ENCODE measurements at regions not wholly inside any gene's neighbourhood (a gene's known extent, or its start where the extent isn't known, plus 50 kb on each side); places are given as distances from the start of the nearest gene placed in this dataset.

DNA sequence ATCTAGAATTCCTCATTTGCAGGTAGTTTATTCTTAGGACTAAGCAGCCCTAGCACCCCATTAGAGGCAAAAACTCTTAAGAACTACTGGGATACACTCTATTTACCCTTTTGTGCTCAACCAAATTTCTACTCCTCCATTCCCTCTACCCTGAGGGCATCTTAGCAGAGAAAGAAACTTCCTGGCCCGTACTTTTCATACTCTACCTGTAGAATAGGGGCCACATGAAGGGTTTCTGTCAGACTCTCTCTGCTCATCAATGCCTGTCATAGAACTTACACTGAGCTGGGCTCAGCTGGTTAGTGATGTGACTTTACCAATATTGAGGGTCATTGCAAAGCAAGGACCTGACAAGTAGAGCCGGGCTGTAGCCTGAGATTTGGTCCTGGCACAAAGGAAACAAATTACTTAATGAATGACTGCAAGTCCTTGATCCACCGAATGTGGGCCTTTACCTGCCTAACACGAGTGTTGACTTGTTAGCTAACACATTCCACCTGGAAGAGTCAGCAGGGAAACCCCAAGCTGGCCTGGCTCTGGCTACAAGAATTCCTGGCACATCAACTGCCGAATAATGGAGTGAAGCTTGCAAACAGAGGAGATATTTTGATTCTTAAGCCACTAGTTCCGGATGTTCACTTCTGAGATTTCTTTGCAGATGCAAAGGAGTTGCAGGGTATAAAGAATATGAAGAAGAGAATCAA lies 280.5 kb upstream of the JAG1 start:
- TF ChIP-seq POLR2A (IDR thresholded peaks at IDR 0.05) (no peak), CTCF (IDR thresholded peaks at IDR 0.05) (no peak)

All from lower leg skin (tissue), 3 donors.